ENCODE measurements at regions not wholly inside any gene's neighbourhood (a gene's known extent, or its start where the extent isn't known, plus 50 kb on each side); places are given as distances from the start of the nearest gene placed in this dataset.

- H3K36me3 ChIP-seq (replicated peaks in 1 of 2; ENCODE audit: control insufficient read depth in 1 of 2, insufficient read depth in 2 of 2, low read length in 1 of 2): no peaks in the 10 kb centered on the region
- H3F3A ChIP-seq (replicated peaks; ENCODE audit: insufficient read depth): no peaks in the 10 kb centered on the region
- H3K4me1 ChIP-seq (ENCODE audit: control insufficient read depth in 1 of 2, insufficient read depth in 2 of 2, low read depth in 1 of 2, low read length in 1 of 2): no peaks in the 10 kb centered on the region
- no peaks in the 10 kb centered on the region for H4K20me1 ChIP-seq (ENCODE audit: insufficient read depth)
- no peak overlapping the region for H3K9ac ChIP-seq
- H3K79me2 ChIP-seq (ENCODE audit: insufficient read depth): no peaks in the 10 kb centered on the region
- H3K9me2 ChIP-seq: no peaks in the 10 kb centered on the region
- POLR2A ChIA-PET: no interaction called here
- H2AFZ ChIP-seq (ENCODE audit: low read depth): no peak overlapping the region
- WGBS (ENCODE audit: low lambda C conversion rate): 40% methylated on average over 3 of the region's 3 CpGs
- H3K4me2 ChIP-seq: no peak overlapping the region
- no peak overlapping the region for H3K4me3 ChIP-seq (ENCODE audit: low read depth in 2 of 2, low read length in 1 of 2)
- no peak overlapping the region for H3K27ac ChIP-seq (ENCODE audit: low read depth in 2 of 2, low read length in 1 of 2)
- TF ChIP-seq TCF12 (IDR thresholded peaks at IDR 0.05): no peak
- no peak for TF ChIP-seq EP300 (IDR thresholded peaks at IDR 0.05; ENCODE audit: borderline replicate concordance in 1 of 2, low read depth in 1 of 2, low read length in 1 of 2)
- TF ChIP-seq, protein P1, sequence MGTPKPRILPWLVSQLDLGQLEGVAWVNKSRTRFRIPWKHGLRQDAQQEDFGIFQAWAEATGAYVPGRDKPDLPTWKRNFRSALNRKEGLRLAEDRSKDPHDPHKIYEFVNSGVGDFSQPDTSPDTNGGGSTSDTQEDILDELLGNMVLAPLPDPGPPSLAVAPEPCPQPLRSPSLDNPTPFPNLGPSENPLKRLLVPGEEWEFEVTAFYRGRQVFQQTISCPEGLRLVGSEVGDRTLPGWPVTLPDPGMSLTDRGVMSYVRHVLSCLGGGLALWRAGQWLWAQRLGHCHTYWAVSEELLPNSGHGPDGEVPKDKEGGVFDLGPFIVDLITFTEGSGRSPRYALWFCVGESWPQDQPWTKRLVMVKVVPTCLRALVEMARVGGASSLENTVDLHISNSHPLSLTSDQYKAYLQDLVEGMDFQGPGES (IDR thresholded peaks at IDR 0.05; ENCODE audit: low read depth, low read length): no peak
- TF ChIP-seq, protein P2, sequence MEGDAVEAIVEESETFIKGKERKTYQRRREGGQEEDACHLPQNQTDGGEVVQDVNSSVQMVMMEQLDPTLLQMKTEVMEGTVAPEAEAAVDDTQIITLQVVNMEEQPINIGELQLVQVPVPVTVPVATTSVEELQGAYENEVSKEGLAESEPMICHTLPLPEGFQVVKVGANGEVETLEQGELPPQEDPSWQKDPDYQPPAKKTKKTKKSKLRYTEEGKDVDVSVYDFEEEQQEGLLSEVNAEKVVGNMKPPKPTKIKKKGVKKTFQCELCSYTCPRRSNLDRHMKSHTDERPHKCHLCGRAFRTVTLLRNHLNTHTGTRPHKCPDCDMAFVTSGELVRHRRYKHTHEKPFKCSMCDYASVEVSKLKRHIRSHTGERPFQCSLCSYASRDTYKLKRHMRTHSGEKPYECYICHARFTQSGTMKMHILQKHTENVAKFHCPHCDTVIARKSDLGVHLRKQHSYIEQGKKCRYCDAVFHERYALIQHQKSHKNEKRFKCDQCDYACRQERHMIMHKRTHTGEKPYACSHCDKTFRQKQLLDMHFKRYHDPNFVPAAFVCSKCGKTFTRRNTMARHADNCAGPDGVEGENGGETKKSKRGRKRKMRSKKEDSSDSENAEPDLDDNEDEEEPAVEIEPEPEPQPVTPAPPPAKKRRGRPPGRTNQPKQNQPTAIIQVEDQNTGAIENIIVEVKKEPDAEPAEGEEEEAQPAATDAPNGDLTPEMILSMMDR (IDR thresholded peaks at IDR 0.05): no peak
- no peak for TF ChIP-seq RCOR1 (IDR thresholded peaks at IDR 0.05; ENCODE audit: low read length)
- no peak for TF ChIP-seq RFX5 (IDR thresholded peaks at IDR 0.05; ENCODE audit: low read length)
- TF ChIP-seq FOXJ3 (CRISPR knock-in tag; IDR thresholded peaks at IDR 0.05): no peak
- TF ChIP-seq FOXM1 (IDR thresholded peaks at IDR 0.05; ENCODE audit: low read depth): no peak
- TF ChIP-seq POLR2AphosphoS5 (IDR thresholded peaks at IDR 0.05; ENCODE audit: low read depth, low read length): no peak
- TF ChIP-seq, protein P3, sequence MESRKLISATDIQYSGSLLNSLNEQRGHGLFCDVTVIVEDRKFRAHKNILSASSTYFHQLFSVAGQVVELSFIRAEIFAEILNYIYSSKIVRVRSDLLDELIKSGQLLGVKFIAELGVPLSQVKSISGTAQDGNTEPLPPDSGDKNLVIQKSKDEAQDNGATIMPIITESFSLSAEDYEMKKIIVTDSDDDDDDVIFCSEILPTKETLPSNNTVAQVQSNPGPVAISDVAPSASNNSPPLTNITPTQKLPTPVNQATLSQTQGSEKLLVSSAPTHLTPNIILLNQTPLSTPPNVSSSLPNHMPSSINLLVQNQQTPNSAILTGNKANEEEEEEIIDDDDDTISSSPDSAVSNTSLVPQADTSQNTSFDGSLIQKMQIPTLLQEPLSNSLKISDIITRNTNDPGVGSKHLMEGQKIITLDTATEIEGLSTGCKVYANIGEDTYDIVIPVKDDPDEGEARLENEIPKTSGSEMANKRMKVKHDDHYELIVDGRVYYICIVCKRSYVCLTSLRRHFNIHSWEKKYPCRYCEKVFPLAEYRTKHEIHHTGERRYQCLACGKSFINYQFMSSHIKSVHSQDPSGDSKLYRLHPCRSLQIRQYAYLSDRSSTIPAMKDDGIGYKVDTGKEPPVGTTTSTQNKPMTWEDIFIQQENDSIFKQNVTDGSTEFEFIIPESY (IDR thresholded peaks at IDR 0.05; ENCODE audit: borderline replicate concordance, low read depth): no peak
- no peak for TF ChIP-seq JUND (IDR thresholded peaks at IDR 0.05)
- TF ChIP-seq GATA2 (CRISPR knock-in tag; IDR thresholded peaks at IDR 0.05): no peak
- TF ChIP-seq FOSL2 (IDR thresholded peaks at IDR 0.05; ENCODE audit: borderline replicate concordance, low read depth): no peak
- no peak for TF ChIP-seq CHD2 (IDR thresholded peaks at IDR 0.05; ENCODE audit: low read length, partially characterized antibody)
- no peak for TF ChIP-seq PBX3 (IDR thresholded peaks at IDR 0.05)
- TF ChIP-seq, protein P4, sequence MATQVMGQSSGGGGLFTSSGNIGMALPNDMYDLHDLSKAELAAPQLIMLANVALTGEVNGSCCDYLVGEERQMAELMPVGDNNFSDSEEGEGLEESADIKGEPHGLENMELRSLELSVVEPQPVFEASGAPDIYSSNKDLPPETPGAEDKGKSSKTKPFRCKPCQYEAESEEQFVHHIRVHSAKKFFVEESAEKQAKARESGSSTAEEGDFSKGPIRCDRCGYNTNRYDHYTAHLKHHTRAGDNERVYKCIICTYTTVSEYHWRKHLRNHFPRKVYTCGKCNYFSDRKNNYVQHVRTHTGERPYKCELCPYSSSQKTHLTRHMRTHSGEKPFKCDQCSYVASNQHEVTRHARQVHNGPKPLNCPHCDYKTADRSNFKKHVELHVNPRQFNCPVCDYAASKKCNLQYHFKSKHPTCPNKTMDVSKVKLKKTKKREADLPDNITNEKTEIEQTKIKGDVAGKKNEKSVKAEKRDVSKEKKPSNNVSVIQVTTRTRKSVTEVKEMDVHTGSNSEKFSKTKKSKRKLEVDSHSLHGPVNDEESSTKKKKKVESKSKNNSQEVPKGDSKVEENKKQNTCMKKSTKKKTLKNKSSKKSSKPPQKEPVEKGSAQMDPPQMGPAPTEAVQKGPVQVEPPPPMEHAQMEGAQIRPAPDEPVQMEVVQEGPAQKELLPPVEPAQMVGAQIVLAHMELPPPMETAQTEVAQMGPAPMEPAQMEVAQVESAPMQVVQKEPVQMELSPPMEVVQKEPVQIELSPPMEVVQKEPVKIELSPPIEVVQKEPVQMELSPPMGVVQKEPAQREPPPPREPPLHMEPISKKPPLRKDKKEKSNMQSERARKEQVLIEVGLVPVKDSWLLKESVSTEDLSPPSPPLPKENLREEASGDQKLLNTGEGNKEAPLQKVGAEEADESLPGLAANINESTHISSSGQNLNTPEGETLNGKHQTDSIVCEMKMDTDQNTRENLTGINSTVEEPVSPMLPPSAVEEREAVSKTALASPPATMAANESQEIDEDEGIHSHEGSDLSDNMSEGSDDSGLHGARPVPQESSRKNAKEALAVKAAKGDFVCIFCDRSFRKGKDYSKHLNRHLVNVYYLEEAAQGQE (IDR thresholded peaks at IDR 0.05; ENCODE audit: low read depth, low read length): no peak
- no peaks in the 10 kb centered on the region for H3K9me3 ChIP-seq
- H3K27me3 ChIP-seq (ENCODE audit: insufficient read depth): no peaks in the 10 kb centered on the region
- CTCF ChIA-PET: no interaction called here
- DNase-seq: no peak
Observed at GRCh38 chr11:97617031-97617430, 1227.2 kb downstream of the JRKL start.

All from SK-N-SH (cell line).